Thyroid gland (tissue), 4 donors: ENCODE measurements at regions not wholly inside any gene's neighbourhood (a gene's known extent, or its start where the extent isn't known, plus 50 kb on each side); places are given as distances from the start of the nearest gene placed in this dataset.

Experiments used
- DNase-seq, 2 donors: peaks; one replicate each; pipeline ENCODE4 v3.0.0-alpha.2; 2019
- H3K27ac ChIP-seq, 3 donors: fragments of 200-600 bp; sonication (generic); 1 replicate in 2 of 3; 2 replicates in 1 of 3; pipeline ENCODE4 v1.5.1; 2016 to 2019; ENCODE audit warnings: mild to moderate bottlenecking in 1 of 3, moderate library complexity in 1 of 3
- H3K27me3 ChIP-seq: fragments of 200-600 bp; sonication (generic); one replicate; pipeline ENCODE4 v1.5.1; 2019
- H3K36me3 ChIP-seq, 2 donors: fragments of 200-600 bp; sonication (generic); one replicate each; pipeline ENCODE4 v1.5.1; 2016 to 2019
- H3K4me1 ChIP-seq, 2 donors: fragments of 200-600 bp; sonication (generic); one replicate each; pipeline ENCODE4 v1.5.1; 2017 to 2019
- H3K4me3 ChIP-seq, 3 donors: fragments of 200-600 bp; sonication (generic); replicated peaks in 1 of 3; 1 replicate in 2 of 3; 2 replicates in 1 of 3; pipeline ENCODE4 v1.5.1; 2016; ENCODE audit warnings: mild to moderate bottlenecking in 1 of 3
- H3K9me3 ChIP-seq: fragments of 200-600 bp; sonication (generic); one replicate; pipeline ENCODE4 v1.5.1; 2017
- CTCF ChIP-seq, 6 experiments: fragments of 200-600 bp in 3 of 6; fragments of 450-650 bp in 3 of 6; sonication (generic) in 3 of 6; IDR thresholded peaks; one replicate each; pipeline ENCODE4 v1.5.1; 2016 to 2019; ENCODE audit warnings: antibody characterized with exemption in 6 of 6, mild to moderate bottlenecking in 2 of 6, inconsistent platforms in 1 of 6, moderate library complexity in 1 of 6
- POLR2A ChIP-seq, 2 donors: fragments of 450-650 bp; IDR thresholded peaks; one replicate each; pipeline ENCODE4 v1.6.1; 2017; ENCODE audit warnings: antibody characterized with exemption in 2 of 2, mild to moderate bottlenecking in 2 of 2, moderate library complexity in 1 of 2
- WGBS, 2 donors: methylation state at CpG; one replicate each; pipeline ENCODE4 v1.1.5; 2017; 5-methylcytosine and 5-hydroxymethylcytosine counted together
- intact Hi-C: fragments of 100-400 bp; cut with DNase I; formaldehyde crosslinking; loops from one replicate; pipeline ENCODE4 v1.15.1; 2023

GRCh38 chr21:28865488-28866186 is 127.0 kb downstream of the LTN1 start:
- Histone ChIP-seq H3K4me3 (no peak overlapping the region), H3K9me3 (no peaks in the 10 kb centered on the region), H3K36me3 (no peaks in the 10 kb centered on the region), H3K27ac (no peak overlapping the region), H3K4me1 (no peaks in the 10 kb centered on the region), H3K27me3 (no peaks in the 10 kb centered on the region)
- 94 to 97% methylated on average over 5 of the region's 5 CpGs for WGBS, 2 donors
- intact Hi-C loops: no loop called here
- TF ChIP-seq CTCF (IDR thresholded peaks at IDR 0.05): no peak
- no peak for TF ChIP-seq POLR2A (IDR thresholded peaks at IDR 0.05)
- no peak for DNase-seq

GRCh38 chr21:28858424-28858823 is 134.3 kb downstream of the LTN1 start:
- DNase-seq: no peak
- TF ChIP-seq CTCF (IDR thresholded peaks at IDR 0.05): no peak
- peaks cover 0 to 8% of the 10 kb centered on the region in 2 donors for H3K4me1 ChIP-seq
- intact Hi-C loops: no loop called here
- no peaks in the 10 kb centered on the region for H3K36me3 ChIP-seq
- H3K27ac ChIP-seq: no peak overlapping the region
- no peaks in the 10 kb centered on the region for H3K27me3 ChIP-seq
- WGBS, 2 donors: 86 to 91% methylated on average over 3 of the region's 3 CpGs
- H3K9me3 ChIP-seq: no peaks in the 10 kb centered on the region
- H3K4me3 ChIP-seq: no peak overlapping the region

- Histone ChIP-seq H3K9me3 (no peaks in the 10 kb centered on the region), H3K4me1 (peaks cover 0 to 8% of the 10 kb centered on the region in 2 donors), H3K4me3 (no peak overlapping the region), H3K36me3 (no peaks in the 10 kb centered on the region), H3K27ac (no peak overlapping the region), H3K27me3 (no peaks in the 10 kb centered on the region)
- WGBS, 2 donors: 97 to 98% methylated on average over 2 of the region's 2 CpGs
- intact Hi-C loops: no loop called here
- TF ChIP-seq POLR2A (IDR thresholded peaks at IDR 0.05) (no peak), CTCF (IDR thresholded peaks at IDR 0.05) (no peak)
- DNase-seq: no peak
These were observed 134.9 kb downstream of the LTN1 start for GRCh38 chr21:28857752-28858151.

GRCh38 chr21:28856588-28857250 is 136.0 kb downstream of the LTN1 start:
- no peak overlapping the region for H3K4me3 ChIP-seq
- H3K27ac ChIP-seq: no peak overlapping the region

More at GRCh38 chr21:28856588-28857250, 136.0 kb downstream of the LTN1 start:
- TF ChIP-seq POLR2A (IDR thresholded peaks at IDR 0.05) (no peak), CTCF (IDR thresholded peaks at IDR 0.05) (no peak)
- H3K36me3 ChIP-seq: no peaks in the 10 kb centered on the region
- no peaks in the 10 kb centered on the region for H3K9me3 ChIP-seq
- intact Hi-C loops: no loop called here
- peak; percentile 22 to 51 for DNase-seq
- 53 to 56% methylated on average over 4 to 5 of the region's 5 CpGs for WGBS, 2 donors
- peaks cover 0 to 8% of the 10 kb centered on the region in 2 donors for H3K4me1 ChIP-seq
- H3K27me3 ChIP-seq: no peaks in the 10 kb centered on the region
